CMK (cell line): ENCODE measurements at regions not wholly inside any gene's neighbourhood (a gene's known extent, or its start where the extent isn't known, plus 50 kb on each side); places are given as distances from the start of the nearest gene placed in this dataset.
"Not testable (repeated sequence)": the region's sequence is repeated elsewhere in the genome, so short reads cannot be mapped to it uniquely, and the experiment has no call there.

Source experiments
- DNase-seq: peaks from one replicate; pipeline ENCODE4 v3.0.0-alpha.2; 2010; ENCODE audit warnings: low read depth

DNA sequence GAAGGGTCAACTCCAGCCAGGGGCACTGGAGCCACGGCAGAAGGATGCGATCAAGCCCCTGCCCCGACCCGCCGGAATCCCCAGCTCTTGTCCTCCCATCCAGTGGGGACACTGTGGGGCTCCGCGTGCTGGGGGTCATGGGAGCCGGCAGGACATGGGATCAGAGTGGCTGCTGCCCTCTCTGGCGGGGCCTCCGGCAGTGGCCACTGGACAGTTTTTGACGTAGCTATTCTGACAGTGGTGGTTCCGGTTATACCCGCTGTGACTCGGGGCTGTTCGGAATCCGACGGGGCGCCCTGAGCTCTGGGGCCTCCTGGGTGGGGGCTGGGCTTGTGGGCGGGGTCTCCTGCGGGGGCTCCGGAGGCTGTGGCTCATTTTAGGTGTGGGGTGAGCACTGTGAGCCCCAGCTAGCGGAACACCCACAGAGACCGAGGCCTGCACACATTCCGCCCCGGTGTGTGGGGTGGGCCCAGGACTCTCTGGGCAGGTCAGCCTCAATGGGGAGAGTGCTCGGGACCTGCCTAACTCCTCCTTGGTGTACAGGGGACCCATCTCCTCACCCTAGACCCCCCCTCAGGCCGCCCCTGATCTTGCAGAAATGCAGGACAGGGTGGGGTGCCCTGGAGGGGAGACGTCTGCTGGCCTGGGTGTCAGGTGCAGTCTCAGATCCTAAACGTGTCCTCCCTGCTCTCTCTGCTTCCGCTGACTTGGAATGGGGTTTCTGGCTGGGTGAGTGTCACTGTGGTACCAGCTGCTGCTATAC, 374.2 kb downstream of the TMEM121 start:
- no peak for DNase-seq

DNA sequence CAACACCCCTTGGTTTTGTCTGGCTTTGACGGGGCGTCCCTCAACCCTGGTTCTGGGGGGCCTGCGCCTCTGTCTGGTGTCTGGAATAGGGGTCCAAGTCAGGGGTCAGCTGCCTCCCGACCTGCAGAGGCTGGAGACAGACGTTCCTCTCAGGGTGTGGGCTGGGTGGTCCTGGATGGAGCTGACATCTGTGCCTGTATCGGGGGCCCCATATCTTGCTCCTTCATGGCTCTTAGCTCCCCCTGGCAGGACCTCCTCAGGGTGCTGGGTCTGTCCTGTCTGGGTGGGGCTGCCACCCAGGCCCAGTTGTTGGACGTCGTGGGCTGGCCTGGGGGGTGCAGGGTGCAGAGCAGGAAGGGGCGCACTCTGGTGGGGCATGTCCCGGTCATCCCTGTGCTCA, 374.8 kb downstream of the TMEM121 start:
- DNase-seq, result no peak

DNA sequence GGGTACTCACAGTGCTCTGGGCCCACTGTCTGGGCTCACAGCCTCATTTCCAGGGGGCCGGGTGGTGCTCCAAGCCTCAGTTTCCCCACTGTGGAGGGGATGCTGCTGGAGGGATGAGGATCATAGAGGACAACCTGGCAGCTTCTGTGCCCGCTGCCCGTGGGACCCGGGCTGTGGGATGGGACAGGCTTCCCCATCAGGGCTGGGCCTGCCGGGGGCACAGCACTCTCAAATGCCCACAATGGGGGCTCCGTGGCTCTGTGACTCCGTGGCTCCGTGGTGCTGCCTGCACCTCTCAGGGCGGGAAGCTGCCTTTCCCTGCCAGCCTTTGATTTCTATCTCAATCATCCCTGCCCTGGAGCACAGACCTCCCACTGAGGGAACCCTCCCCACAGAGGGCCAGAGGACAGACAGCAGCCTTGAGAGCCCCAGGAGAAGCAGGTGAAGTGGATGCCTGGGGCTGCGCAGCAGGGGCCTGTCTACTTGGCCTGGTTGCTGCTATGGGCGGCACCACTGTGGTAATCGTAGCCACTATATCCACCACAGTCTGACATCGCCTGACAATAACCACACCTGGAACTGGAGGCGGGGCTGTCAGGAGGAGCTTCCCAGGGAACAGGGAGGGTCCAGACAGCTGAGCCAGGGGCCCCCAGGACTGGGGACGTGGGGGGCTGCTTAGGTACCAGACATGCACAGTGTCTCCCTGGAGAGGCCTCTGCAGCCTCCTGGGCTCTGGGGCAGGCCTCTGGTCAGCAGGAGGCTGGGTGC, 375.9 kb downstream of the TMEM121 start:
- no peak for DNase-seq

DNA sequence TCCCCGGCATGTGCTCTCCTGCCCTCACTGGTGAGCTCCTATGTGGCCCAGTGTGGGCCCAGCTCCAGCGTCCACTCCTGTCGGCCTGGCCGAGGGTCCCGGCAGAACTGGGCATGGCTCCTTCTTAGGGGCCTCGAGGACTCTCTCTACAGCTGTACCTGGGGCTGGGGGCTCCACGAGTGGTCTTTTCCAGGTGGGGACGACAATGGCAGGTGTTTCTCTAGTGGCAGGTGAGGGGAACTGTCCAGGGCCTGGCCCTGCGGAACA, 376.4 kb downstream of the TMEM121 start:
- not testable (repeated sequence) for DNase-seq

DNA sequence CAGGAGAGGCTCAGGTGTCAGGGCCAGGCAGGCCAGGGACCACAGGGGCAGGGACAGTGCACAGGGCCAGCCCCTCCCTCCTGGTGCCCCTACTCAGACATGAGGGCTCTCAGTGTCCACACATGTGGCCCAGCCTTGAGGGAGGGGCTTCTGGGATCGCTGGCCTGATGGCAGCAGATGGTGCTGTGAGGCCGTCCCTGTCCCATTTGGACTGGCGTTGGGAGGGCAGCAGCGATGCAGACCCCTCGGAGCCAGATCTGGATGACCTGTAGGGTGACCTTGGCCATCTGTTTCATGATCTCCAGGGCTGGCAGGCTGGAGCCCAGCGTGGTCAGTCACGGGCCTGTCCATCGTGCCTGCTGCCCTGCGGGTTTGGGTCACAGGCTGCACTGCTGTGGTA, 377.6 kb downstream of the TMEM121 start:
- DNase-seq, result no peak

DNA sequence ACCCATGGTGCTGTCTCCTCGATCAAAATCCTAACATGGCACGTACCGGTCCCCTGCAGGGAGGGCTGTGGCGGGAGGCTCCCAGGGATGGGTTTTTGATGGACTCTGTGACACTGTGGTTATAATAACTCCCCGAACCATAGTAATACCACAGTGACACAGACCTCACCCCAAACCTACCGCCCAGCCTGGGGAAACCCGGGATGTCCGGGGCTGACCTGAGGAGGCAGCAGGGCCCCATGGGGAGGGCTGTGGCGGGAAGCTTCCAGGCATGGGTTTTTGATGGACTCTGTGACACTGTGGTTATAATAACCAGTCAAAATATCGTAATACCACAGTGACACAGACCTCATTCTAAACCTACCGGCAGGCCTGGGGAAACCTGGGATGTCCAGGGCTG, 378.0 kb downstream of the TMEM121 start:
- no peak for DNase-seq

DNA sequence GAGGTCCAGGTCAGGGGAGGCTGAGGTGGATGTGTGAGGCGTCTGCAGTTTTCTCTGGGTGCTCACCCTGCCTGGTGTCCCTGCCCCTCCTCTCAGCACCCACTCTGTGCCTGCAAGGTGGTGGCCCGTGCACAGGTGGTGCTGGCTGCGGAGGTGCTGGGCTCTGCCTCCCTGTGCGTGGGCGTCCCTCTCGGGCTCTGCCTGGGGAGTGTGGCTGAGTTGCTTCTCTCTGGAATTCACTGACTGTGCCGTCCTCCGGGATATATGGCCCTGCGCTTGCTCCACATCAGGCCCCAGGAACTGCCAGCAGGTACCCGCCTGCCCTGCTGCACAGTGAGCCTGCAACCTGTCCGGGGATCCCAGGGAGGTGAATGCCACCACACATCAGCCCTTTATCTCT, 379.1 kb downstream of the TMEM121 start:
- DNase-seq, result no peak

DNA sequence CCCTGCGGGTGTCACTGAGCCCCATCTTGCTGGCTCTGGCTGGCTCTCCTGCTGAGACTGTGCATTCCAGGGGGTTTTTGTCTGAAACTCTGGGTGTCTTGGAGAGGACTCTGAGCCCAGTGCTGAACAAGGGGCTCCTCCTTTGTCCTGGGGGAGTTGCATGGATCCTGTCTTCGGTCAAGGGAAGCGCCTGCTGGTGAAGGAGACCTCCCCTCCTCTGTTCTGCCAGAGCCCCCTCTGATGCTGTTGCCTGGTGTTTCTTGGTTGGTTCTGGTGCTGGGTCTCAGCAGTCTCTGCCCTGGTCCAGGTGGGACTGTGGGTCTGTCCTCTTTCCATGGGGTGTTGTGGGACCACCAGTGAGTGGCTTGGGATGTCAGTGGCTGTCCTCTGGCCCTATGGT, 380.9 kb downstream of the TMEM121 start:
- DNase-seq, result no peak

DNA sequence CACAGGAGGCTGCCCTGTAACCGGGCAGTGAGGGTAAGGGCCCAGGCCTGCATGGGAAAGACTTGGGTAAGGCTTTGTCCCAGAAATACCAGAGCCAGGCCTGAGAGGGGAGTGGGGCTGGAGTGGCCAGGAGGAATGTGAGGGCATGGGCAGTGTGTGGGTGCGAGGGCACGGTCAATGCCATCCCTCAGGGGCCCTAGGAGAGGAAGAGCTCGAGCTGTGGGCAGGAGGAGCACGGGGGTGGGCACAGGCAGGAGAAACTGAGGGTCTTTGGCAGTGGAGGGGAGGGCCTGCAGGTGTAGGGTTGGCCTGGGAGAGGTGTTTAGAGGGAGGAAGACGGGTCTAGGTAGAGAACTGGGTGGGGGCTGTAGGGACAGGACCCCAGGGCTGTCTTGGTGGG, 381.6 kb downstream of the TMEM121 start:
- DNase-seq, result no peak

DNA sequence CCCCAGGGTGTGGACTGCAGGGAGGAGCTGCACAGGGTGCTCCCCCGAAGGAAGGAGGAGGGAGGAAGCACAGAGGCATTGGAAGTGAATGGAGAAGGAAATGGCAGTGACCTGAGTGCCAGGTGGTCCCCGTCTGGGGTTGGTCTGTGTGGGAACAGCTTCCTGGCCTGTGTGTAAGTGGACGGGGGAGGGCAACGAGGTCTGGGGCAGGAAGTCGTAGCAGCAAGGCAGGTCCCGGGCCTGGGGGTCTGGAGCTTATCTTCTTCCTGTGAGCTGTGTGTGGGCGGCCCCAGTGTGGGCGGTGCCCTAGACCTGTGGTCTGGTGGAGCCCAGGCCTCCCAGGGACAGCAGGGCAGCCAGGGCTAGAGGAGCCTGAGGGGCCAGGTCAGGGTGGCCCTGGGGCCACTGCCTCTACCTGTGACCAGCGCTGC, 382.1 kb downstream of the TMEM121 start:
- peak; percentile 93 for DNase-seq

DNA sequence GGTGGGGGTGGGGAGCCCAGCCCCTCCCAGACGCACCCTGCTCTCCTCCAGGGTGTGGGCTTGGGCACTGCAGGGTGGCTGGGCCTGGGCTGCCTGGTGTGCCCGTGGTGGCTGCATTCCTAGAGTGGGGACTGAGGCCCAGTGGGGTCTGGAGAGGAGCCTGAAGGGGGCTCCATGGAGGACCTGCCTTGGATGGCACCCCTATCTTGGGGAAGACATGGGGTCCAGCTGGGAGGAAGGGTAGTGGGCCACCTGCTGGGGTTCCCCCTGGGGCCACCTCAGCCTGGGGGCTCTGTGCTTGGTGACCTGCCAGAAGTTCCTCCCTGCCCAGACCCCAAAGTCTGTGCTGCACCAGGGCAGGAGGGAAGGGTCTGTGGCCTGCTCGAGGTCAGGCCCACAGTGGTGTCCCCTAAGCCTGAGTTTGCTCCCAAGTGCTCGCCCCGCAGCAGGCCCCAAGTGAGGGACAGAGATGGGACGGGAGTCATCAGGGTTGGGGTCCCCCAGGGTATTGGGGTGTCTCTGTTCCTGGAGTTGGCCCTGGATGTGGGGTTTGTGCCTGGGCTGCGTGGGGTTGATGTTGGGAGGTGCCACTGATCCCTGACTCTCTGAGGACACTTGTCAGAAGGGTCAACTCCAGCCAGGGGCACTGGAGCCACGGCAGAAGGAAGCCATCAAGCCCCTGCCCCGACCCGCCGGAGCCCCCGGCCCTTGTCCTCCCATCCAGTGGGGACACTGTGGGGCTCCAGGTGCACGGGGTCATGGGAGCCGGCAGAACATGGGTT, 382.9 kb downstream of the TMEM121 start:
- DNase-seq, result no peak

DNA sequence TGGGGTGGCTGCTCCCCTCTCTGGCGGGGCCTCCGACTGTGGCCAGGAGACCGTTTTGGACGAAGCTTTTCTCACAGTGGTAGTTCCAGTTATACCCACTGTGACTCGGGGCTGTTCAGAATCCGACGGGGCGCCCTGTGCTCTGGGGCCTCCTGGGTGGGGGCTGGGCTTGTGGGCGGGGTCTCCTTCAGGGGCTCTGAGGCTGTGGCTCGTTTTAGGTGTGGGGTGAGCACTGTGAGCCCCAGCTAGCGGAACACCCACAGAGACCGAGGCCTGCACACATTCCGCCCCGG, 383.4 kb downstream of the TMEM121 start:
- not testable (repeated sequence) for DNase-seq

DNA sequence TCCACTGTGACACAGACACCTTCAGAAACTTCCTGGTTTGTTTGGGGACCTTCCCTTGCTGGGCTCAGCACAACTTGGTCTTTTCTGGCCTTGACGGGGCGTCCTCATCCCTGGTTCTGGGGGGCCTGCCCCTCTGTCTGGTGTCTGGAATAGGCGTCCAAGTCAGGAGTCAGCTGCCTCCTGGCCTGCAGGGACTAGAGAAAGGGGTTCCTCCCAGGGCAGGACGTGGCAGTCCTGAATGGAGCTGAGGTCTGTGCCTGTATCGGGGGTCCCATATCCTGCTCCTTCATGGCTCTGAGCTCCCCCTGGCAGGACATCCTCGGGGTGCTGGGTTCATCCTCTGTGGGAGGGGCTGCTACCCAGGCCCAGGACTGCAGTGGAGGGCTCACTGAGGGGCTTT, 384.0 kb downstream of the TMEM121 start:
- DNase-seq, result no peak

DNA sequence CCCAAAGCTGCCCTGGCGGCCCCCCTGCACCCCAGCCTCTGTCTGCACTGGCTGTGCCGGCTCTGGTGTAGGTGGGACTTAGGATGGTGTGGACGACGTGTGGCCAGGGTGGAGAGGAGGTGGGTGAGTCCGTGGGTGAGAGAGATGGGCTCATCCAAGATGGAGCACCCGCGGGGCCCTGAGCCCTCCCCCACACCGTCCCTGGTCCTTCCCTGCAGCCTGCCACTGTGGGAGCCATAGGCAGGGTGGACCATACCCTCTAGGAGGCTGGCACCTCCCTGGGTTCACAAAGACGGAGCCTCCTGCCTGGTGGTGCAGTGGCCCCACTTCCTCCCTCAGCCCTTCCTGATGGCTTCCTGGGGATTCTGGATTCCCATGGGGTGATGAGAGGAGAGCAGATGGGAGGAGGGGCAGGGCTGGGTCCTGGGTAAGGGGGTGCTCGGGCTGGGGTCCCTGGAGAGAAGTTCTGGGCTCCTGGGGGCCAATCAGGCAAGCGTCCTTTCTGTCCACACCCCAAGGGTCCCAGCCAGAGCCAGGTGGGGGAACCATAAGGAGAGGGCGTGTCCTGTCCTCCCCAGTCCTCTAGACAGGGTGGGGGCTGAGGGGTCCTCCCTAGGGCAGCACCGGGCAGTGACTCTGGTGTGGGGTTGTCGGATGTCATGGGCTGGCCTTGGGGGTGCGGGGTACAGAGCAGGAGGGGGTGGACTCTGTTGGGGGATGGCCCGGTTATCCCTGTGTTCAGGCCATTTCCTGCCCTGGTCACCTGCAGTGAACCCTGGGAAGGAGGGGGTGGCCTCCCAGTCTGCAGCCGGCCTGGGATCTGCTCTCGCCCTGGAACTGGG, 384.8 kb downstream of the TMEM121 start:
- no peak for DNase-seq

DNA sequence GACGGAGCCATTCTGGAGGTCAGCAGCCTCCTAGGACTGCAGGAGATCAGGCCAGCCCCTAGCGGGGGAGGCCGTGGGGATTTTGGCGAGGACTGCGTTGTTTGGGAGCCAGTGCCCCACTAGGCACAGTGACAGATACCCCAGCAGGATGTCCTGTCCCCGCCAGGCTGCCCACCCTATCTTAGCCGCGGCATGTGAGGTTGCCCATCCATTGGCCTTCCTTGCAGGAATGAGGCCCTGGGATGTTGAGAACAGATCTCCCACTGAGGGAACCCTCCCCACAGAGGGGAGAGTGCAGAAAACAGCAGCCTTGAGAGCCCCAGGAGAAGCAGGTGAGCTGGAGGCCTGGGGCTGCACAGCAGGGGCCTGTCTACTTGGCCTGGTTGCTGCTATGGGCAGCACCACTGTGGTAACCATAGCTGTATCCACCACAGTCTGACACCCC, 385.5 kb downstream of the TMEM121 start:
- not testable (repeated sequence) for DNase-seq

DNA sequence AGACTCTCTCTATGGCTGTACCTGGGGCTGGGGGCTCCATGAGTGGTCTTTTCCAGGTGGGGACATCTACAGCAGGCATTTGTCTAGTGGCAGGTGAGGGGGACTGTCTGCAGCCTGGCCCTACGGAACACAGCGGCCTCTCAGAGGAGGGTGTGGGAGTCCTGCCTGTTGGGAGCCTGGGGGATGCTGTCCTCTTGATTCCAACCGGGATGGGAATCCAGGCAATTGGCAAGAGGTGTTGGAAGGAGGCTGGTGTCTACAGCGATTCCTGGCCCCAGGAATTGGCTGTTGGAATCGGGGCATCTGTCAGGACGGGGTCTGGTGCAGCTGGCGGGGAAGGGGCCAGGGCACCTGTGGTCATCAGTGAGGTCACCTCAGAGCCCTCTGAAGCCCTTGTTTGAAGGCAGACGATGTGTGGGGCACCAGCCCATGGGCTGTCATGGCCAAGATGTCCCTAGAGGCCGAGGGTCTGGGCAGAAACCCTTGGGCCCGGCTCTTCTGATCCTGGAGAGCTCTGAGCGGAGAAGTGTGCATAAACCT, 386.3 kb downstream of the TMEM121 start:
- no peak for DNase-seq

DNA sequence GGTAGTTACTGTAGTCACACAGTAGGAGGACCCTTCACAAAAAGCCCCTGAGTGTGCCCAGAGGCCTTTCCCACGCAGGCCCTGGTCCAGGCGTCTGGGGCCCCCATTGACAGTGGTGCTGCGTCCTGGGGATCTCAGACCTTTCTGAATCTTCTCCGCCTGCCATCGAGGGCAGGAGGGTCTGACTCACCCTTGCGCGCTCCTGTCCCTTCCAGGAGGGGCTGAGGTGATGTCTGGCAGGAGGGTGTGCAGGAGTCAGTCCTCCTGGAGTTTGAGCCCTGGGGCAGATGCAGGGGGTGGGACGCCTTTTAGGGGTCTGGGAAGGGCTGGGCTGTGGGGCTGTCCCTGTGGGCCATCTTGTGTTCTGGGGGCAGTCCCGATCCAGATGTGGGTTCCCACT, 386.8 kb downstream of the TMEM121 start:
- DNase-seq, result no peak

DNA sequence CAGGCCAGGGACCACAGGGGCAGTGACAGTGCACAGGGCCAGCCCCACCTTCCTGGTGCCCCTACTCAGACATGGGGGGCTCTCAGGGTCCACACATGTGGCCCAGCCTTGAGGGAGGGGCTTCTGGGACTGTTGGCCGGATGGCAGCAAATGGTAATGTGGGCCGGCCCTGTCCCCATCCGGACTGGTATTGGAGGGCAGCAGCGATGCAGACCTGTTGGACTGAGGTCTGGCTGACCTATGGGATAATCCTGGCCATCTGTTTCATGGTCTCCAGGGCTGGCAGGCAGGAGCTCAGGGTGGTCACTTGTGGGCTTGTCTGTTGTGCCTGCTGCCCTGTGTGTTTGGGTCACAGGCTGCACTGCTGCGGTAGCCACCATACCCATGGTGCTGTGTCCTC, 387.5 kb downstream of the TMEM121 start:
- DNase-seq, result no peak

DNA sequence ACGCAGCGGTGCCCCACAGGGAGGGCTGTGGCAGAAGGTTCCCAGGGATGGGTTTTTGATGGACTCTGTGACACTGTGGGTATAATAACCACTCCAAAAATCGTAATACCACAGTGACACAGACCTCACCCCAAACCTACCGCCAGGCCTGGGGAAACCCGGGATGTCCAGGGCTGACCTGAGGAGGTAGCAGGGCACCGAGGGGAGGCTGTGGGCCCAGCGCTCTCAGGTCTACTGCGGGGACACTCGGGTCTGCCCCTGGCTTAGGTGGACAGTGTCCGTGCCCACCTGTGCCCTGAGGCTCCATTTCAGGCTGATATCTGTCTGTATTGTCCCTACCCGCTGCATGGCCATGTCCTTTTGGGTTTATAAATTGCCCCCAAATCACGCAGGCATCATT, 387.9 kb downstream of the TMEM121 start:
- DNase-seq, result not testable (repeated sequence)

DNA sequence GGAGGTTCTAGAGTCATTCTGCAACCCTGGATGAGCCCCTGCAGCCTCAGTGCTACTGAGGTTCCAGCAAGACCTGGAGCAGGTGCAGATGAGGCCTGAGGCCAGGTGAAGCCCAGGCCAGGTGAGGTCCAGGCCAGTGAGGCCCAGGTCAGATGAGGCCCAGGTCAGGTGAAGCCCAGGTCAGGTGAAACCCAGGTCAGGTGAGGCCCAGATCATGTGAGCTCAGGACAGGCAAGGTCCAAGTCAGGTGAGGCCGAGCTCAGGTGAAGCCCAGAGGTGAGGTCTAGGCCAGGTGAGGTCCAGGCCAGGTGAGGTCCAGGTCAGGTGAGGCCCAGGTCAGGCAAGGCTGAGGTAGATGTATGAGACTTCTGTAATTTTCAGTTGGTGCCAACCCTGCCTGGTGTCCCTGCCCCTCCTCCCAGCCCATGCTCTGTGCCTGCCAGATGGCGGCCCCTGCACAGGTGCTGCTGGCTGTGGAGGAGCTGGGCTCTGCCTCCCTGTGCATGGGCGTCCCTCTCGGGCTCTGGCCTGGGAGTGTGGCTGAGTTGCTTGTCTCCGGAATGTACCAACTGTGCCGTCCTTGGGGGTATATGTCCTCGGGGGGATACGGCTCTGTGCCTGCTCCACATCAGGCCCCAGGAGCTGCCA, 388.5 kb downstream of the TMEM121 start:
- no peak for DNase-seq

DNA sequence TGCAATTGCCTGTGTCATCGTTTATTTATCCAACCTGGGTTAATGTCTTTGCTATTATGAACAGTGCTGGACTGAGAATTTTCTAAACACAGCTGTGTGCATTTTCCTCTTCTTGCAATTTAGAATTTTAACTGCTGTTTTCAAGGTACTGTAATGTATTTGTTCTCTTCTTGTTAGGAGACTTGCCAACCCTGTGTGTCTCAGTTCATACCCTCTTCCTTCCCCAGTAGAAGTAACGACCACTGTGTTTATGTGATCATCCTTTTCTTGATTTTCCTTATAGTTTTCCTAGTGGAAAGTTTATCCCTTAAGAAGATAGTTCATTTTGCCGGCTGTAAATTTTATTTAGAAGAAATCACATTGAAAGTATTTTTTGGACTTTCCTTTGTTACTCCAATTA, 389.2 kb downstream of the TMEM121 start:
- not testable (repeated sequence) for DNase-seq
